ENCODE measurements at regions not wholly inside any gene's neighbourhood (a gene's known extent, or its start where the extent isn't known, plus 50 kb on each side); places are given as distances from the start of the nearest gene placed in this dataset.

DNA sequence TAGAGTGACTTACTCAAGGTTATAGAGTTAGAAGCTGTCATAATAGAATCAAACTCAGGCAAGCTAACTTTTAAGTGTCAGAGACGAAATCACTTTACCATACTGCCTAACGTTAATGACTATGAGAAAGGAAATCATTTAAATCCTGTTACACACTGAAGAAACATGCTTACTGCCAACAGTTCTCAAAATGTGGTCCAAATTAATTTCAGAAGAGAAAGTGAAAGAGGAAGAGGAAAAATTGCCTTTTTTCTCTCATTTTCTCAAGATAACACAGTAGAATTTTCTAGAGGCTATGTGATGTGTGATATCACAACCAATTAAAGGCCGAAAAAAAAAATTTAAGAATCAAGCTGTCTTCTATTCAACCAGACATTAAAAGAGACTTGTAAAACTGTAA, 1362.7 kb upstream of the CHAC2 start:
- Histone ChIP-seq H3K9me3 (no peaks in the 10 kb centered on the region), H3K4me1 (ENCODE audit: control insufficient read depth in 1 of 2, low read depth in 2 of 2) (no peaks in the 10 kb centered on the region), H3K36me3 (no peaks in the 10 kb centered on the region), H3K4me3 (no peak overlapping the region), H3K27me3 (replicated peaks; ENCODE audit: insufficient read depth) (no peaks in the 10 kb centered on the region), H3K27ac (no peak overlapping the region)
- ATAC-seq (ENCODE audit: insufficient number of reproducible peaks, low FRiP score, low read depth) (no peak), DNase-seq (ENCODE audit: low spot score) (no peak)
- TF ChIP-seq, protein P1, sequence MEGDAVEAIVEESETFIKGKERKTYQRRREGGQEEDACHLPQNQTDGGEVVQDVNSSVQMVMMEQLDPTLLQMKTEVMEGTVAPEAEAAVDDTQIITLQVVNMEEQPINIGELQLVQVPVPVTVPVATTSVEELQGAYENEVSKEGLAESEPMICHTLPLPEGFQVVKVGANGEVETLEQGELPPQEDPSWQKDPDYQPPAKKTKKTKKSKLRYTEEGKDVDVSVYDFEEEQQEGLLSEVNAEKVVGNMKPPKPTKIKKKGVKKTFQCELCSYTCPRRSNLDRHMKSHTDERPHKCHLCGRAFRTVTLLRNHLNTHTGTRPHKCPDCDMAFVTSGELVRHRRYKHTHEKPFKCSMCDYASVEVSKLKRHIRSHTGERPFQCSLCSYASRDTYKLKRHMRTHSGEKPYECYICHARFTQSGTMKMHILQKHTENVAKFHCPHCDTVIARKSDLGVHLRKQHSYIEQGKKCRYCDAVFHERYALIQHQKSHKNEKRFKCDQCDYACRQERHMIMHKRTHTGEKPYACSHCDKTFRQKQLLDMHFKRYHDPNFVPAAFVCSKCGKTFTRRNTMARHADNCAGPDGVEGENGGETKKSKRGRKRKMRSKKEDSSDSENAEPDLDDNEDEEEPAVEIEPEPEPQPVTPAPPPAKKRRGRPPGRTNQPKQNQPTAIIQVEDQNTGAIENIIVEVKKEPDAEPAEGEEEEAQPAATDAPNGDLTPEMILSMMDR (IDR thresholded peaks at IDR 0.05) = no peak

DNA sequence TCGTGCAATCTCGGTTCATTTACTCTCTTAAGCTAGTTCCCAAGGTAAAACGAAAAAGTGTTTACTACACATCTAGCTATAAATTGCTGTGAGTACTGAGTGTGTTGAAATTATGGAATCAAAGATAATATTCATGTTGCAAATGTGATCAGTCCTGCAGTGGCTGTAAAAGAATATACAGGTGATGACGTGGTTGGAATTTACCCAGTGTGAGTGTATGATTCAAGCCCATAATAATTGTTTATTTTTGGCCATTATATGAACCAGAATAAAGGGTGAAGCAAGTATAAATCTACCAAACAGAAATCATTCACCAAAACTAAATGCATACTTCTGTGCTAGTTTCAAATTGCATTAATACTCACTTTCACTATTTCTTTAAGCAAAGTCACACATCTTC, 1363.6 kb upstream of the CHAC2 start:
- no peaks in the 10 kb centered on the region for H3K36me3 ChIP-seq
- DNase-seq (ENCODE audit: low spot score) (no peak), ATAC-seq (ENCODE audit: insufficient number of reproducible peaks, low FRiP score, low read depth) (no peak)
- H3K9me3 ChIP-seq = no peaks in the 10 kb centered on the region
- no peaks in the 10 kb centered on the region for H3K27me3 ChIP-seq (replicated peaks; ENCODE audit: insufficient read depth)
- H3K4me1 ChIP-seq (ENCODE audit: control insufficient read depth in 1 of 2, low read depth in 2 of 2) = no peaks in the 10 kb centered on the region
- TF ChIP-seq, protein P1 (IDR thresholded peaks at IDR 0.05) = no peak
- no peak overlapping the region for H3K27ac ChIP-seq
- H3K4me3 ChIP-seq = no peak overlapping the region

DNA sequence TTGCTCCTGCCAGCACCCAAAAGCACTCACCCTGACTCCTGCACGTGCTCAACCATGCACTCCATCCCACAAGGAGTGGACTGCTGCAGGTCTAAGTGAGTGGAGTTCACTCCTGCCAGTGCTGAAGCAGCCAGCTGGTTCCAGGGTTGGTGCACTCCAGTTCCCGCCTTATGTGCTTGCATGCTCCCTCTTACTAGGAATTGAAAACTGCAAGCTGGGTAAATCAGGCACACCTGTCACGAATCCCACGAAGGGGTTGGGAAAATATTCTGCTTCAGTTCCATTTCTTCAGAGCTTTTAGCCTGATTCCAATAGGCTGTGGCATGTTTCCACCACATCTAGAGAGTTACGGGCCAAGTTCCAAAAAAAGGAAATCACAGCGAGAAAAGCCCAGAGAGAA, 1365.5 kb upstream of the CHAC2 start:
- Histone ChIP-seq H3K27me3 (replicated peaks; ENCODE audit: insufficient read depth) (no peaks in the 10 kb centered on the region), H3K4me1 (ENCODE audit: control insufficient read depth in 1 of 2, low read depth in 2 of 2) (no peaks in the 10 kb centered on the region), H3K4me3 (no peak overlapping the region), H3K36me3 (no peaks in the 10 kb centered on the region), H3K9me3 (no peaks in the 10 kb centered on the region), H3K27ac (no peak overlapping the region)
- no peak for ATAC-seq (ENCODE audit: insufficient number of reproducible peaks, low FRiP score, low read depth)
- no peak for DNase-seq (ENCODE audit: low spot score)
- TF ChIP-seq, protein P1 (IDR thresholded peaks at IDR 0.05) = no peak

DNA sequence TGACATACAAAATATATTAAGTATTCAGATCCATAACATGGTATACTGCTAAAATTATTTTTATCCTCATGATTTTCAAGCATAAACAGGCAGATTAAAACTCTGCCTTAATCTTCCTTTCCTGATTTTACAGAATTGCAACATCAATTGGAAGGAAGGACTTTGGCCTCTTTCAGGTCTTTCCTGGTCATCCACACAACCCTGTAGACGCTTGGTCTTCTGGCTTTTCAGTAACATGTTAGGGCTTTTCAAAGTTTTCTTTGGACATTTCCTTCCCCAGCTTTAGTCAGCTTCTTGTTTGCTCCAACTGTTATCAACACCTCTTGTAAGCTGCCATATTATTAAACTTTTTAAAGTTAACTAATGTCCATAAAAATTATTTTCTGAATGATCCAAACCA, 1364.9 kb upstream of the NRXN1 start:
- ATAC-seq (ENCODE audit: insufficient number of reproducible peaks, low FRiP score, low read depth) (no peak), DNase-seq (ENCODE audit: low spot score) (no peak)
- no peaks in the 10 kb centered on the region for H3K36me3 ChIP-seq
- no peak overlapping the region for H3K27ac ChIP-seq
- no peaks in the 10 kb centered on the region for H3K9me3 ChIP-seq
- no peaks in the 10 kb centered on the region for H3K27me3 ChIP-seq (replicated peaks; ENCODE audit: insufficient read depth)
- TF ChIP-seq, protein P1 (IDR thresholded peaks at IDR 0.05) = no peak
- no peak overlapping the region for H3K4me3 ChIP-seq
- no peaks in the 10 kb centered on the region for H3K4me1 ChIP-seq (ENCODE audit: control insufficient read depth in 1 of 2, low read depth in 2 of 2)

DNA sequence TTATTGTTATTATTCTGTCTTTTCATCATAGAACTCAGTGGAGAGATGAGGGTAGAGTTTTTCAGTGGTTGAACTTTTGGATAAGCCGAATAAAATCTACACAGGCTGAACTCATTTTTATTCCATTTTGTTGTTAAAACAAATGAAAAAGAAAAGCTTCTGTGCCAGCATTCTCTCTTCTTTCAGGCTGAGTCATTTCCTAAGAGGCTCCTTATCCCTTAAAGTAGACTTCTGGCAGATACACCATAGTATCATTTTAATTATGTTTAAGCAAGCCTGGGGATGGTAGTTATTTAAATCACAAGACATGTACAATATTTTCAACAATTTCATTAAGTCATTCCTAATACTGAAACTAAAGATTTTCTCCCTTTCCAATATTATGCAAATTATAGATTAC, 1364.0 kb upstream of the NRXN1 start:
- Histone ChIP-seq H3K4me1 (ENCODE audit: control insufficient read depth in 1 of 2, low read depth in 2 of 2) (no peaks in the 10 kb centered on the region), H3K27me3 (replicated peaks; ENCODE audit: insufficient read depth) (no peaks in the 10 kb centered on the region), H3K4me3 (no peak overlapping the region), H3K9me3 (no peaks in the 10 kb centered on the region), H3K27ac (no peak overlapping the region), H3K36me3 (no peaks in the 10 kb centered on the region)
- ATAC-seq (ENCODE audit: insufficient number of reproducible peaks, low FRiP score, low read depth) (no peak), DNase-seq (ENCODE audit: low spot score) (no peak)
- TF ChIP-seq, protein P1 (IDR thresholded peaks at IDR 0.05) = no peak

All from thoracic aorta (tissue), 2 donors.